ENCODE measurements at regions not wholly inside any gene's neighbourhood (a gene's known extent, or its start where the extent isn't known, plus 50 kb on each side); places are given as distances from the start of the nearest gene placed in this dataset.
A peak's percentile ranks its signal among the peaks of the same experiment; 100 is the strongest.

DNA sequence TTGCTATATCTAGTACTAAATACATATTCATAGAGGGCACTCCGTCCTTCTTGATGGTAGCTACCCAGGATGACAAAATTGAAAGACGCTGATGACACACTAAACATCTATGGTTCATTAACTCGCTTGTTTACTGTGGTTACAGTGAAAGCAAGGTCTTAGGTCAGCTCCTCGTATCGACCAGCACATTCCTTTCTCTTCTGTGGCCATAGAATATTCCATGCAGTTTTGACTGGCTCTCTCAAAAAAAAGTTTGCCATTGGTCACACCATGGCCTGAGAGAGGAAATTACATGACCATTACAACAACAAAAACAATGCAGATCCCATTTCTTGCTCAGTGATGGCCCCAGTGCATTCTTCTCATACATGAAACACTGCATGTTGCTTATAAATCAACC, 411.4 kb upstream of the SOX5 start:
- Histone ChIP-seq H3K36me3 (replicated peaks; ENCODE audit: low read depth, low read length) (peaks cover 45% of the 10 kb centered on the region), H3K4me1 (ENCODE audit: low read length) (peaks cover 97% of the 10 kb centered on the region), H4K20me1 (ENCODE audit: insufficient read depth, low read length) (peaks cover 26% of the 10 kb centered on the region; the same call in 1 of the 2 replicates), H3K4me3 (ENCODE audit: low read length) (peak overlapping the region; percentile 73), H2AFZ (ENCODE audit: low read depth, low read length) (no peak overlapping the region), H3K4me2 (ENCODE audit: low read length) (peak overlapping the region; percentile 80), H3K27me3 (ENCODE audit: low read depth, low read length) (no peaks in the 10 kb centered on the region), H3K9me3 (ENCODE audit: insufficient read depth, low read length) (no peaks in the 10 kb centered on the region), H3K9ac (ENCODE audit: low read length) (peak overlapping the region; percentile 85), H3K79me2 (ENCODE audit: low read length) (peaks cover 94% of the 10 kb centered on the region), H3K27ac (ENCODE audit: low read length) (peak overlapping the region; percentile 92)
- TF ChIP-seq, protein P1, sequence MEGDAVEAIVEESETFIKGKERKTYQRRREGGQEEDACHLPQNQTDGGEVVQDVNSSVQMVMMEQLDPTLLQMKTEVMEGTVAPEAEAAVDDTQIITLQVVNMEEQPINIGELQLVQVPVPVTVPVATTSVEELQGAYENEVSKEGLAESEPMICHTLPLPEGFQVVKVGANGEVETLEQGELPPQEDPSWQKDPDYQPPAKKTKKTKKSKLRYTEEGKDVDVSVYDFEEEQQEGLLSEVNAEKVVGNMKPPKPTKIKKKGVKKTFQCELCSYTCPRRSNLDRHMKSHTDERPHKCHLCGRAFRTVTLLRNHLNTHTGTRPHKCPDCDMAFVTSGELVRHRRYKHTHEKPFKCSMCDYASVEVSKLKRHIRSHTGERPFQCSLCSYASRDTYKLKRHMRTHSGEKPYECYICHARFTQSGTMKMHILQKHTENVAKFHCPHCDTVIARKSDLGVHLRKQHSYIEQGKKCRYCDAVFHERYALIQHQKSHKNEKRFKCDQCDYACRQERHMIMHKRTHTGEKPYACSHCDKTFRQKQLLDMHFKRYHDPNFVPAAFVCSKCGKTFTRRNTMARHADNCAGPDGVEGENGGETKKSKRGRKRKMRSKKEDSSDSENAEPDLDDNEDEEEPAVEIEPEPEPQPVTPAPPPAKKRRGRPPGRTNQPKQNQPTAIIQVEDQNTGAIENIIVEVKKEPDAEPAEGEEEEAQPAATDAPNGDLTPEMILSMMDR (IDR thresholded peaks at IDR 0.05; ENCODE audit: low read depth, low read length) = no peak
- TF ChIP-seq EZH2phosphoT487 (IDR thresholded peaks at IDR 0.05; ENCODE audit: low read depth) = no peak

DNA sequence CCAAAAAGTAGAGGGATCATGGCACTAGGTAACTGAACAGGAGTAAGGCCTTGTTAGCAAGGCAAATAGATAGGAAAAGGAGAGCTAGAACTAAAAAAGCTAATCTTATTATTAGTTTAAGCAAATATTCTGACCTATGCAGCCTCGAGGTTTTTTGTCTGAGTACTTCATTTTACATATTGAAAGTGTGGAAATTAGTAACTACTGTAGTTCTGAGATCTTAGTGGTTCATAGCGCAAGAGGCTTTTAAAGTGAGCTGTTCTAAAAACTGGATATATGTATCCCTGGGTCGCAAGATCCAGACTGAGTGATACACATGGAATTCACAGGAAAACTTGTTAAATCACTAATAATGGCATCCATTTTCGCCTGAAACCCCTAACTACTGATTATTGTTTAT, 411.0 kb upstream of the SOX5 start:
- H3K4me2 ChIP-seq (ENCODE audit: low read length) = peak overlapping the region; percentile 80
- H3K4me1 ChIP-seq (ENCODE audit: low read length) = peaks cover 97% of the 10 kb centered on the region
- peak overlapping the region; percentile 92 for H3K27ac ChIP-seq (ENCODE audit: low read length)
- no peaks in the 10 kb centered on the region for H3K27me3 ChIP-seq (ENCODE audit: low read depth, low read length)
- H3K79me2 ChIP-seq (ENCODE audit: low read length) = peaks cover 94% of the 10 kb centered on the region
- H3K4me3 ChIP-seq (ENCODE audit: low read length) = peak overlapping the region; percentile 73
- peaks cover 28% of the 10 kb centered on the region; the same call in 1 of the 2 replicates for H4K20me1 ChIP-seq (ENCODE audit: insufficient read depth, low read length)
- no peak overlapping the region for H2AFZ ChIP-seq (ENCODE audit: low read depth, low read length)
- peaks cover 41% of the 10 kb centered on the region for H3K36me3 ChIP-seq (replicated peaks; ENCODE audit: low read depth, low read length)
- no peak for TF ChIP-seq EZH2phosphoT487 (IDR thresholded peaks at IDR 0.05; ENCODE audit: low read depth)
- TF ChIP-seq, protein P1 (IDR thresholded peaks at IDR 0.05; ENCODE audit: low read depth, low read length) = no peak
- H3K9me3 ChIP-seq (ENCODE audit: insufficient read depth, low read length) = no peaks in the 10 kb centered on the region
- H3K9ac ChIP-seq (ENCODE audit: low read length) = peak overlapping the region; percentile 85

DNA sequence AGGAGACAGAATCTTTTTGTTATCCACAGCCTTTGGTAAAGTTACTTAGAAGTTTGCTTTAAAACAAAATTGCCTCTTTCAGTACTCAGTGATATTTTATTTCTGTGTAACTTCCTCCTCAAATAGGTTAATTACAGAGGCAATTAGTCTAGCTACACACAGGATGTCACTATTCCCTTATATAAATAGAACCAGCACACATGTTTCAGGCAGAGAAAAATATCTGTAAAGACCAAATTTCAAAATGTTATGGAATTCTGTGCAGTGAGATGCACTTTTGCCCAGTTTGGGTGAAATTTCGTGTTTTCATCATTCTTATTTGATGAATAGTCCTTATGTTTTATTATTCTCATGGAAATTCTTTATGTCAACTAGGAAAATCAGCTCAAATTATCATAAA, 410.6 kb upstream of the SOX5 start:
- H3K27ac ChIP-seq (ENCODE audit: low read length) = peak overlapping the region; percentile 92
- H4K20me1 ChIP-seq (ENCODE audit: insufficient read depth, low read length) = peaks cover 29% of the 10 kb centered on the region; the same call in 1 of the 2 replicates
- H3K4me3 ChIP-seq (ENCODE audit: low read length) = peak overlapping the region; percentile 73
- H2AFZ ChIP-seq (ENCODE audit: low read depth, low read length) = no peak overlapping the region
- peaks cover 97% of the 10 kb centered on the region for H3K4me1 ChIP-seq (ENCODE audit: low read length)
- peak overlapping the region; percentile 80 for H3K4me2 ChIP-seq (ENCODE audit: low read length)
- H3K9ac ChIP-seq (ENCODE audit: low read length) = peak overlapping the region; percentile 61
- H3K36me3 ChIP-seq (replicated peaks; ENCODE audit: low read depth, low read length) = peaks cover 41% of the 10 kb centered on the region
- TF ChIP-seq, protein P1 (IDR thresholded peaks at IDR 0.05; ENCODE audit: low read depth, low read length) = no peak
- TF ChIP-seq EZH2phosphoT487 (IDR thresholded peaks at IDR 0.05; ENCODE audit: low read depth) = no peak
- no peaks in the 10 kb centered on the region for H3K9me3 ChIP-seq (ENCODE audit: insufficient read depth, low read length)
- H3K79me2 ChIP-seq (ENCODE audit: low read length) = peaks cover 94% of the 10 kb centered on the region
- no peaks in the 10 kb centered on the region for H3K27me3 ChIP-seq (ENCODE audit: low read depth, low read length)

DNA sequence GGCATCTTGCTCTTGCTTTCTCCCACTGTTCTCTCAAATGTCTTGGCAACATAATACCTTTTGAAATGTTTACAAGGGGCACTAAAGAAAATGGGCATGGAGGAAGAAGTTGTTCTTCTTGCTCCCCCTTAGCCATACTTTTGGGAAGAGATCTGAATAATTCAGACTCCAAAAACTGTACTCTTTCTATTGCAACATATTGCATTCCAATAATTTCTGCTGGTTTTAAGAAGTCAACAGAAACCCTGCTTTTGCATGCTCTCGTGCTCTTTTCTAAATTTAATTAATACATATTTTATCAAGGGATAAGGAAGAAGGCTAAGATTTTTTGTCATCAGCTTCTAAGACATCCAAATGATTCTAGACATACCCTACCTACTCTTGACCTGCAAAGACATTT, 409.9 kb upstream of the SOX5 start:
- peaks cover 94% of the 10 kb centered on the region for H3K79me2 ChIP-seq (ENCODE audit: low read length)
- peaks cover 32% of the 10 kb centered on the region; the same call in 1 of the 2 replicates for H4K20me1 ChIP-seq (ENCODE audit: insufficient read depth, low read length)
- H3K36me3 ChIP-seq (replicated peaks; ENCODE audit: low read depth, low read length) = peaks cover 41% of the 10 kb centered on the region
- H3K4me3 ChIP-seq (ENCODE audit: low read length) = peak overlapping the region; percentile 73
- TF ChIP-seq, protein P1 (IDR thresholded peaks at IDR 0.05; ENCODE audit: low read depth, low read length) = no peak
- TF ChIP-seq EZH2phosphoT487 (IDR thresholded peaks at IDR 0.05; ENCODE audit: low read depth) = no peak
- peak overlapping the region; percentile 92 for H3K27ac ChIP-seq (ENCODE audit: low read length)
- H3K4me1 ChIP-seq (ENCODE audit: low read length) = peaks cover 97% of the 10 kb centered on the region
- peak overlapping the region; percentile 80 for H3K4me2 ChIP-seq (ENCODE audit: low read length)
- H3K9me3 ChIP-seq (ENCODE audit: insufficient read depth, low read length) = no peaks in the 10 kb centered on the region
- H3K9ac ChIP-seq (ENCODE audit: low read length) = peak overlapping the region; percentile 61
- H2AFZ ChIP-seq (ENCODE audit: low read depth, low read length) = no peak overlapping the region
- no peaks in the 10 kb centered on the region for H3K27me3 ChIP-seq (ENCODE audit: low read depth, low read length)

Measured in OCI-LY3 (cell line).